ENCODE measurements at regions not wholly inside any gene's neighbourhood (a gene's known extent, or its start where the extent isn't known, plus 50 kb on each side); places are given as distances from the start of the nearest gene placed in this dataset.

DNA sequence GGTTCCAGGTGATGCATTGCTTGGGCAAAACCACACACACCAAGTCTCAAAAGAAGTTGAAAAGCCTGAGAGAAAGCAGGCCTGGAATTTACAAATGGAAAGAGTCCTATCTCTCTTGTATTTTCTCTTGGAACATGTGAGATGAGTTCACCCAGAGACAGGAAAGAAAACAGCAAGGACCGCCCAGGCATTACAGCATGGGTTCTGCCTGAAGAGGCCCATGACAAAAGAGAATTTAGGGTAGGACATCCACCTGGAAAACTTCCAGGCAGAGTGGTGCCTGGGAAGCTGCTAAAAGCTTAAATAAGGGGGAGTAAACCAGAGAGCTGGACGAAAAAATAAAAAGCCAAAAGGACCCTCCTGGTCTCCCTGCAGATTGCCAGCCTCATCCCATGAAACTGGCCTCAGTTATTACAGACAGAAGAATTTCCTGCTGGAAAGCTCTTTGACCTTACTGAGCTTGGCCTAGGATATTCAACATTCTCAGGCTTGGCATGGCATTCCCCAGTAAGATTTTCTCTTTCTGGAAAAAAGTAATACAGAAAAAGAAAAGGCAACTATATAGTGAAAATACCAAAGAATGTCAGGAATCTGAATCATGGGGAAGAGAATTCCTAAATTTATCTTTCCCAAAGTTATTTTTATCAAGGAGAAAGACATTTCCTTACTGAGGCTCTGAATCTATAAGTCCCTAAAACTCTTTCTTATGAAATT, 121.3 kb upstream of the NUDT4 start:
- no CpG with 5 or more reads among the region's 2 CpGs for WGBS (ENCODE audit: extremely low coverage, insufficient coverage, insufficient read length)
- Histone ChIP-seq H3K4me2 (ENCODE audit: low read length) (no peak overlapping the region), H4K91ac (ENCODE audit: low read depth, low read length) (no peak overlapping the region), H2BK5ac (ENCODE audit: low read depth, low read length, poor library complexity) (no peak overlapping the region), H3K18ac (ENCODE audit: low read length) (no peak overlapping the region), H3K4ac (ENCODE audit: low read depth, low read length) (no peak overlapping the region), H4K12ac (ENCODE audit: low read depth, low read length) (no peak overlapping the region), H2AK5ac (ENCODE audit: low read length) (no peak overlapping the region), H2AFZ (ENCODE audit: insufficient read depth, low read length, poor library complexity) (no peak overlapping the region), H3K4me1 (ENCODE audit: control insufficient read depth in 1 of 2, insufficient read depth in 2 of 2, low read length in 2 of 2) (peaks cover 2 to 3% of the 10 kb centered on the region in 2 experiments), H3K9me3 (ENCODE audit: insufficient read depth, low read depth, low read length) (peaks cover 6% of the 10 kb centered on the region), H3K79me1 (ENCODE audit: low read length) (no peaks in the 10 kb centered on the region), H3K79me2 (ENCODE audit: control insufficient read depth, insufficient read depth, low read length, poor library complexity) (no peaks in the 10 kb centered on the region), H3K27me3 (ENCODE audit: insufficient read depth, low read length) (no peaks in the 10 kb centered on the region), H3K4me3 (ENCODE audit: low read depth, low read length) (no peak overlapping the region), H3K9ac (ENCODE audit: low read length) (no peak overlapping the region), H4K8ac (ENCODE audit: low read depth, low read length) (no peak overlapping the region), H2BK120ac (ENCODE audit: insufficient read depth, low read length, poor library complexity) (no peak overlapping the region), H3K36me3 (ENCODE audit: control insufficient read depth in 1 of 2, insufficient read depth in 2 of 2, low read length in 2 of 2) (peaks cover 0 to 2% of the 10 kb centered on the region in 2 experiments), H3K27ac (ENCODE audit: low read depth, low read length) (no peak overlapping the region), H3K23ac (ENCODE audit: low read length) (no peak overlapping the region), H3K14ac (ENCODE audit: low read length) (no peak overlapping the region), H2BK12ac (ENCODE audit: low read length) (no peak overlapping the region)
- no peak for DNase-seq

DNA sequence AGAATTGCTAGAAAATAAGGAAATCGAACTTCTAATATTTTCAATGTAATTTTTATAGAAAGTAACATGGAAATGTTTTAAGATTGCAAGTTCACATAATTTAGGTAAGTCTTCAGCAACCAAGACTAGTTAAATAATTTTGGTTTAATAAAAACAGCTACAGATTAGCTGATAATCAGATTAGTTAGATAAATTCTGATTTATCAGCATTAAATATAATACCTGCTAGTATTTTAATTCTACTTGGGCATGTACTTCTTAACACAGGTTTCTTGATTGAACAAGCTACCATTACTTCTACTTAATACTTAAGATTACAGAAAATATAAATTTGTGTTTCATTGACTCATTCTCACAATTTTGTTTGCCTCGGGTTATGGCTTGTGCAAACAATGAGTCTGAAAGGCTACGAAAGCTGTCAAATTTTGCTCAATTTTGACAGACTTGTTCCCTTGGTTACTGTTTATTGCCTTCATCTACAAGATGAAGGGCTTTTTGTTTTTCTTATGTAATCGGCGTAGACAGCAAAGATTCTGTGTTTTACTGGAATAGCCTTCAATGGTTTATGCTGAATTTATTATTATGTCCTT, 116.1 kb upstream of the NUDT4 start:
- no peak for DNase-seq
- H3K79me2 ChIP-seq (ENCODE audit: control insufficient read depth, insufficient read depth, low read length, poor library complexity) = no peaks in the 10 kb centered on the region
- no peaks in the 10 kb centered on the region for H3K27me3 ChIP-seq (ENCODE audit: insufficient read depth, low read length)

DNA sequence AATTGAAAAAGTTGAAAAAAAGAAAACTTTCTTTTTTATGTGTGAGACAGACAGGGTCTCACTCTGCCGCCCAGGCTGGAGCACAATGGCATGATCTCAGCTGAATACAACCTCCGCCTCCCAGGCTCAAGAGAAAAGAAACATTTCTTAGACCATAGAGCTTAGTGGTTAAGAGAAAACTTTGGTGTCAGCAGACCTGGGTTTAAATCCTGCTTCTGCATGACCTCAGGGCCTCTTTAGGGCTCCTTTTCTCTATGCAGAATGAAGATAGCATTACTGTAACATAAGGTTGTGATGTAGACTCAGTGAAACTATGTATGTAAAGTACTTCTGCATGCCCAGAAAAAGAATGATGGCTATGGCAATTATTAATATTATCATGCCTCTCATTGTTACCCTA, 104.7 kb upstream of the NUDT4 start:
- DNase-seq = no peak
- no peaks in the 10 kb centered on the region for H3K79me2 ChIP-seq (ENCODE audit: control insufficient read depth, insufficient read depth, low read length, poor library complexity)
- H3K79me1 ChIP-seq (ENCODE audit: low read length) = no peaks in the 10 kb centered on the region
- H3K4me2 ChIP-seq (ENCODE audit: low read length) = no peak overlapping the region
- WGBS (ENCODE audit: extremely low coverage, insufficient coverage, insufficient read length) = no CpG with 5 or more reads among the region's 2 CpGs
- no peak overlapping the region for H4K91ac ChIP-seq (ENCODE audit: low read depth, low read length)
- H3K27me3 ChIP-seq (ENCODE audit: insufficient read depth, low read length) = no peaks in the 10 kb centered on the region
- H3K4me3 ChIP-seq (ENCODE audit: low read depth, low read length) = no peak overlapping the region
- no peak overlapping the region for H4K8ac ChIP-seq (ENCODE audit: low read depth, low read length)
- no peak overlapping the region for H3K23ac ChIP-seq (ENCODE audit: low read length)
- H3K18ac ChIP-seq (ENCODE audit: low read length) = no peak overlapping the region
- no peak overlapping the region for H4K12ac ChIP-seq (ENCODE audit: low read depth, low read length)
- no peak overlapping the region for H2BK120ac ChIP-seq (ENCODE audit: insufficient read depth, low read length, poor library complexity)
- no peak overlapping the region for H2BK12ac ChIP-seq (ENCODE audit: low read length)
- no peak overlapping the region for H3K27ac ChIP-seq (ENCODE audit: low read depth, low read length)
- H2AK5ac ChIP-seq (ENCODE audit: low read length) = no peak overlapping the region
- no peak overlapping the region for H2AFZ ChIP-seq (ENCODE audit: insufficient read depth, low read length, poor library complexity)
- H3K9ac ChIP-seq (ENCODE audit: low read length) = no peak overlapping the region
- H2BK5ac ChIP-seq (ENCODE audit: low read depth, low read length, poor library complexity) = no peak overlapping the region
- H3K9me3 ChIP-seq (ENCODE audit: insufficient read depth, low read depth, low read length) = peaks cover 1% of the 10 kb centered on the region
- no peak overlapping the region for H3K4ac ChIP-seq (ENCODE audit: low read depth, low read length)
- H3K4me1 ChIP-seq (ENCODE audit: control insufficient read depth in 1 of 2, insufficient read depth in 2 of 2, low read length in 2 of 2) = no peaks in the 10 kb centered on the region
- no peaks in the 10 kb centered on the region for H3K36me3 ChIP-seq (ENCODE audit: control insufficient read depth in 1 of 2, insufficient read depth in 2 of 2, low read length in 2 of 2)
- no peak overlapping the region for H3K14ac ChIP-seq (ENCODE audit: low read length)

More for the DNA sequence above, 116.1 kb upstream of the NUDT4 start:
- H3K4me2 ChIP-seq (ENCODE audit: low read length) = no peak overlapping the region
- H3K9ac ChIP-seq (ENCODE audit: low read length) = no peak overlapping the region
- H3K4ac ChIP-seq (ENCODE audit: low read depth, low read length) = no peak overlapping the region
- H3K4me3 ChIP-seq (ENCODE audit: low read depth, low read length) = no peak overlapping the region
- no CpG with 5 or more reads among the region's 5 CpGs for WGBS (ENCODE audit: extremely low coverage, insufficient coverage, insufficient read length)
- H2BK120ac ChIP-seq (ENCODE audit: insufficient read depth, low read length, poor library complexity) = no peak overlapping the region
- H4K91ac ChIP-seq (ENCODE audit: low read depth, low read length) = no peak overlapping the region
- no peaks in the 10 kb centered on the region for H3K4me1 ChIP-seq (ENCODE audit: control insufficient read depth in 1 of 2, insufficient read depth in 2 of 2, low read length in 2 of 2)
- no peaks in the 10 kb centered on the region for H3K9me3 ChIP-seq (ENCODE audit: insufficient read depth, low read depth, low read length)
- no peak overlapping the region for H3K27ac ChIP-seq (ENCODE audit: low read depth, low read length)
- H2BK12ac ChIP-seq (ENCODE audit: low read length) = no peak overlapping the region
- no peak overlapping the region for H4K12ac ChIP-seq (ENCODE audit: low read depth, low read length)
- H4K8ac ChIP-seq (ENCODE audit: low read depth, low read length) = no peak overlapping the region
- H3K36me3 ChIP-seq (ENCODE audit: control insufficient read depth in 1 of 2, insufficient read depth in 2 of 2, low read length in 2 of 2) = no peaks in the 10 kb centered on the region
- no peak overlapping the region for H2AK5ac ChIP-seq (ENCODE audit: low read length)
- H3K23ac ChIP-seq (ENCODE audit: low read length) = no peak overlapping the region
- no peak overlapping the region for H3K18ac ChIP-seq (ENCODE audit: low read length)
- no peak overlapping the region for H2AFZ ChIP-seq (ENCODE audit: insufficient read depth, low read length, poor library complexity)
- H3K14ac ChIP-seq (ENCODE audit: low read length) = no peak overlapping the region
- no peak overlapping the region for H2BK5ac ChIP-seq (ENCODE audit: low read depth, low read length, poor library complexity)
- no peaks in the 10 kb centered on the region for H3K79me1 ChIP-seq (ENCODE audit: low read length)

DNA sequence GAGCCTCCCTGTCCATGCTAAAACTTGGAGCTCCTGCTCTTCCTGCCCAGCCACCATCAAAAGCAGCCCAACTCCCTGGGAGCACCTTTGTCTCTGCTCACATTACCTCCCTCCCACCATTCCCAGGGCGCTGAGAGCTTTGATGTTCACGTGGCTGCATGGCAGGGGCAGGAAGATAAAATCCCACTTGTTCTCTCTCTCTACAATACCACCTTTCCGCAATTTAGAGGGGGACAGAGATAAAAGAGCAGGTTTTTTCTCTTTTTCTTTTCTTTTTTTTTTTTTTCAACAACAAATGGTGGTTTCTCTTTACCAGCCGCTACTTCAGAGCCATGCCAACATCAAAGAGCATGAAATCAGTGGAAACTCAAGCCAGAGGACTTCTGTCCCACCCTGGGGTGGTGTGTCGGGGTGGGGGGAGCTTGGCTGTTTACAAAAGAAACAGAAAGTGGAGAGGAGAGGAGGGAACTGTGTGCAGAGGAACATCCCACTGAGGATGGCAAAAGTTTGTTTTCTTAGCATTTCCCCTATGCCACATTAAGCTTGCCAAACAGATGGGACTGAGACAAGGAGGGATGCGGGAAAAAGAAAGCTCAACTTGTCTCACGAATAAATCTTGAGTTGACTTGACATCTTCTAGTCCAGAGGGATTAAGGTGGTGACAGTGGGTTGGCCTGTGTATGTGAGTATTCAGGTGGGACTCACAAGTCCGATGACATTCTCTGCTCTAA, 103.7 kb upstream of the NUDT4 start:
- no peak overlapping the region for H3K27ac ChIP-seq (ENCODE audit: low read depth, low read length)
- WGBS (ENCODE audit: extremely low coverage, insufficient coverage, insufficient read length) = no CpG with 5 or more reads among the region's 8 CpGs
- H2BK120ac ChIP-seq (ENCODE audit: insufficient read depth, low read length, poor library complexity) = no peak overlapping the region
- no peak overlapping the region for H3K4me2 ChIP-seq (ENCODE audit: low read length)
- no peak for DNase-seq
- H3K4ac ChIP-seq (ENCODE audit: low read depth, low read length) = no peak overlapping the region
- peaks cover 1% of the 10 kb centered on the region for H3K9me3 ChIP-seq (ENCODE audit: insufficient read depth, low read depth, low read length)
- H2BK12ac ChIP-seq (ENCODE audit: low read length) = no peak overlapping the region
- H4K91ac ChIP-seq (ENCODE audit: low read depth, low read length) = no peak overlapping the region
- H3K4me1 ChIP-seq (ENCODE audit: control insufficient read depth in 1 of 2, insufficient read depth in 2 of 2, low read length in 2 of 2) = no peaks in the 10 kb centered on the region
- no peak overlapping the region for H4K8ac ChIP-seq (ENCODE audit: low read depth, low read length)
- H3K79me2 ChIP-seq (ENCODE audit: control insufficient read depth, insufficient read depth, low read length, poor library complexity) = no peaks in the 10 kb centered on the region
- no peak overlapping the region for H4K12ac ChIP-seq (ENCODE audit: low read depth, low read length)
- H2BK5ac ChIP-seq (ENCODE audit: low read depth, low read length, poor library complexity) = no peak overlapping the region
- H3K36me3 ChIP-seq (ENCODE audit: control insufficient read depth in 1 of 2, insufficient read depth in 2 of 2, low read length in 2 of 2) = no peaks in the 10 kb centered on the region
- H3K18ac ChIP-seq (ENCODE audit: low read length) = no peak overlapping the region
- H2AK5ac ChIP-seq (ENCODE audit: low read length) = no peak overlapping the region
- no peak overlapping the region for H3K4me3 ChIP-seq (ENCODE audit: low read depth, low read length)
- no peaks in the 10 kb centered on the region for H3K79me1 ChIP-seq (ENCODE audit: low read length)
- H3K14ac ChIP-seq (ENCODE audit: low read length) = no peak overlapping the region
- H2AFZ ChIP-seq (ENCODE audit: insufficient read depth, low read length, poor library complexity) = no peak overlapping the region
- no peak overlapping the region for H3K23ac ChIP-seq (ENCODE audit: low read length)
- no peaks in the 10 kb centered on the region for H3K27me3 ChIP-seq (ENCODE audit: insufficient read depth, low read length)
- no peak overlapping the region for H3K9ac ChIP-seq (ENCODE audit: low read length)
